ENCODE measurements at regions not wholly inside any gene's neighbourhood (a gene's known extent, or its start where the extent isn't known, plus 50 kb on each side); places are given as distances from the start of the nearest gene placed in this dataset.

DNA sequence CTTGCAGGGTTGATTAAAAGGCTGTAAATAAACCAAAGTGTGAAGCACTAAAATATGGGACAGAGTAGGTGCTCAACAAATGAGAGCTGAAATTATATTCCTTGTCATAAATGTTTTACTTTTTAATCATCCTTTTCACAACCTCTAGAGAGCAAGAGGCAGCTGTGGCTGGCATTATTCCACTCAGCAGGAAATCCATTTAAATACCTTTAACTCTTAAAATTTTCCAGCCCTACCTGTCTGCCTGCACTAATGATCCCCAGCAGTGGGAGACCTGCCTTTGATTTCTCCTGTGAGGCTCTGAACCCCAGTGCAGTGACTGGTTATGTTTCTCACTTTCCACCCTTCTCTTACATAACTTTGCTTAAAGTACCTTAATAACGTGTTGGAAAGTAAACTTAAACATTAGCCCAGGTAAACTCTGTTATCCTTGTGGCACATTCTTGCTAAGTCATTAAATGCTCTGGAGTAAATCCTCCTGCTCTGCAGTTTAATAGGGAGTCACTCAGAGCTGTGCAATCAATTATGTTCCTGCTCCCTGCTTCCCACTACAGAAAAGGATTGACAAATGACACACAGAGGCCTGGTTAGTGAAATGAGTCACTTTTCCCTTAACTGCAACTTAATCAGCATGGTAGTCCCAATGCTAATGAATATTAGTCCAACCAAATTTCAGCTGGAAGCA lies 755.7 kb upstream of the USP15 start:
- TF ChIP-seq EZH2 (IDR thresholded peaks at IDR 0.05; ENCODE audit: insufficient read depth, poor library complexity, severe bottlenecking) (no peak), EZH2phosphoT487 (IDR thresholded peaks at IDR 0.05; ENCODE audit: insufficient read depth, low read depth) (no peak)
